H9 (cell line): ENCODE measurements at regions not wholly inside any gene's neighbourhood (a gene's known extent, or its start where the extent isn't known, plus 50 kb on each side); places are given as distances from the start of the nearest gene placed in this dataset.

ENCODE experiments used
- DNase-seq: peaks from one replicate; pipeline ENCODE4 v3.0.0-alpha.2; 2017
- H2AFZ ChIP-seq: one replicate; pipeline ENCODE4 v1.6.1; 2013; ENCODE audit warnings: mild to moderate bottlenecking, low read length, control low read depth, moderate library complexity
- H2AK5ac ChIP-seq: 2 replicates; pipeline ENCODE4 v1.6.1; 2013; ENCODE audit warnings: low read length, control low read depth, mixed read lengths; ENCODE audit not compliant: insufficient read length
- H2BK120ac ChIP-seq: one replicate; pipeline ENCODE4 v1.6.1; 2013; ENCODE audit warnings: low read depth, mild to moderate bottlenecking, low read length, control low read depth, inconsistent platforms; ENCODE audit not compliant: poor library complexity, severe bottlenecking
- H2BK12ac ChIP-seq: 2 replicates; pipeline ENCODE4 v1.6.1; 2013; ENCODE audit warnings: low read length, control low read depth, mixed read lengths, low read depth; ENCODE audit not compliant: insufficient read length
- H2BK15ac ChIP-seq: 2 replicates; pipeline ENCODE4 v1.6.1; 2013; ENCODE audit warnings: low read depth, low read length, control low read depth
- H2BK20ac ChIP-seq: one replicate; pipeline ENCODE4 v1.6.1; 2013; ENCODE audit warnings: low read depth, mild to moderate bottlenecking, low read length, control low read depth, inconsistent platforms; ENCODE audit not compliant: poor library complexity, severe bottlenecking
- H2BK5ac ChIP-seq: 2 replicates; pipeline ENCODE4 v1.6.1; 2013; ENCODE audit warnings: low read length, control low read depth, mixed read lengths; ENCODE audit not compliant: insufficient read length
- H3K14ac ChIP-seq: 2 replicates; pipeline ENCODE4 v1.6.1; 2013; ENCODE audit warnings: low read length, control low read depth; ENCODE audit not compliant: insufficient read depth
- H3K18ac ChIP-seq: 2 replicates; pipeline ENCODE4 v1.6.1; 2013; ENCODE audit warnings: low read depth, mild to moderate bottlenecking, mixed read lengths, low read length, control low read depth; ENCODE audit not compliant: insufficient read length
- H3K23ac ChIP-seq: 2 replicates; pipeline ENCODE4 v1.6.1; 2013; ENCODE audit warnings: low read length, control low read depth, mixed read lengths, low read depth; ENCODE audit not compliant: insufficient read length
- H3K23me2 ChIP-seq: 2 replicates; pipeline ENCODE4 v1.6.1; 2013; ENCODE audit warnings: low read depth, mild to moderate bottlenecking, mixed read lengths, low read length, control low read depth; ENCODE audit not compliant: insufficient read length, poor library complexity, severe bottlenecking
- H3K27ac ChIP-seq: 2 replicates; pipeline ENCODE4 v1.5.1; 2013; ENCODE audit warnings: low read length, control low read depth, mixed read lengths, low read depth; ENCODE audit not compliant: insufficient read length
- H3K27me3 ChIP-seq: 2 replicates; pipeline ENCODE4 v1.6.1; 2013; ENCODE audit warnings: low read length, control low read depth, inconsistent platforms; ENCODE audit not compliant: insufficient read depth
- H3K4ac ChIP-seq: 2 replicates; pipeline ENCODE4 v1.6.1; 2013; ENCODE audit warnings: low read depth, mild to moderate bottlenecking, control low read depth, inconsistent platforms, low read length, moderate library complexity
- H3K4me1 ChIP-seq: 2 replicates; pipeline ENCODE4 v1.6.1; 2013; ENCODE audit warnings: low read length, control low read depth, inconsistent platforms; ENCODE audit not compliant: insufficient read depth
- H3K4me2 ChIP-seq: 2 replicates; pipeline ENCODE4 v1.6.1; 2013; ENCODE audit warnings: low read length, control low read depth, mixed read lengths; ENCODE audit not compliant: insufficient read length, insufficient read depth
- H3K56ac ChIP-seq: 2 replicates; pipeline ENCODE4 v1.6.1; 2013; ENCODE audit warnings: low read depth, mild to moderate bottlenecking, mixed read lengths, low read length, control low read depth; ENCODE audit not compliant: insufficient read length
- H3K79me1 ChIP-seq: 2 replicates; pipeline ENCODE4 v1.6.1; 2013; ENCODE audit warnings: low read depth, mild to moderate bottlenecking, moderate library complexity, low read length, control low read depth, inconsistent platforms; ENCODE audit not compliant: insufficient read depth, poor library complexity, severe bottlenecking
- H3K79me2 ChIP-seq: 2 replicates; pipeline ENCODE4 v1.6.1; 2013; ENCODE audit warnings: low read length, control low read depth, inconsistent platforms; ENCODE audit not compliant: insufficient read depth
- H3K9ac ChIP-seq: 2 replicates; pipeline ENCODE4 v1.6.1; 2013; ENCODE audit warnings: low read length, control low read depth, mixed read lengths; ENCODE audit not compliant: insufficient read length; ENCODE audit errors: extremely low read depth
- H3K9me3 ChIP-seq: one replicate; pipeline ENCODE4 v1.6.1; 2013; ENCODE audit warnings: low read depth, low read length, inconsistent platforms; ENCODE audit not compliant: control insufficient read depth
- H3T11ph ChIP-seq: one replicate; pipeline ENCODE4 v1.6.1; 2013; ENCODE audit warnings: mild to moderate bottlenecking, low read length, control low read depth, inconsistent platforms
- H4K20me1 ChIP-seq: one replicate; pipeline ENCODE4 v1.6.1; 2013; ENCODE audit not compliant: control insufficient read depth, insufficient read length, insufficient read depth
- H4K5ac ChIP-seq: 2 replicates; pipeline ENCODE4 v1.6.1; 2013; ENCODE audit warnings: low read depth, mild to moderate bottlenecking, mixed read lengths, low read length, control low read depth; ENCODE audit not compliant: insufficient read length
- H4K8ac ChIP-seq: replicated peaks from 2 replicates; pipeline ENCODE4 v1.6.1; 2013; ENCODE audit warnings: low read length, control low read depth, mixed read lengths, low read depth; ENCODE audit not compliant: insufficient read length
- H4K91ac ChIP-seq: 2 replicates; pipeline ENCODE4 v1.6.1; 2013; ENCODE audit warnings: low read depth, mild to moderate bottlenecking, moderate library complexity, mixed read lengths, low read length, control low read depth; ENCODE audit not compliant: insufficient read length
- H3K27ac Mint-ChIP-seq, 3 experiments: 2 replicates in 2 of 3; 3 replicates in 1 of 3; pipeline ENCODE4 v1.8.0; 2020 to 2021; ENCODE audit warnings: mixed read lengths in 3 of 3, mild to moderate bottlenecking in 1 of 3, moderate library complexity in 1 of 3
- H3K27me3 Mint-ChIP-seq: 2 replicates; pipeline ENCODE4 v1.8.0; 2021; ENCODE audit warnings: low read depth, mild to moderate bottlenecking, moderate library complexity, mixed read lengths
- H3K36me3 Mint-ChIP-seq, 3 experiments: 2 replicates in 2 of 3; 3 replicates in 1 of 3; pipeline ENCODE4 v1.8.0; 2020 to 2021; ENCODE audit warnings: low read depth in 3 of 3, mixed read lengths in 3 of 3; ENCODE audit not compliant: insufficient read depth in 1 of 3
- H3K4me1 Mint-ChIP-seq, 2 experiments: 2 replicates each; pipeline ENCODE4 v1.8.0; 2020; ENCODE audit warnings: mixed read lengths in 2 of 2
- H3K4me3 Mint-ChIP-seq, 2 experiments: 2 replicates in 1 of 2; 3 replicates in 1 of 2; pipeline ENCODE4 v1.8.0; 2020 to 2021; ENCODE audit warnings: mild to moderate bottlenecking in 2 of 2, mixed read lengths in 2 of 2, moderate library complexity in 1 of 2
- H3K9me3 Mint-ChIP-seq, 2 experiments: 2 replicates in 1 of 2; 3 replicates in 1 of 2; pipeline ENCODE4 v1.8.0; 2020; ENCODE audit warnings: mild to moderate bottlenecking in 2 of 2, mixed read lengths in 2 of 2, moderate library complexity in 1 of 2
- CTCF ChIP-seq: fragments of 200-600 bp; sonication (generic); conservative IDR thresholded peaks from 3 replicates; pipeline ENCODE4 v1.8.0; 2021; ENCODE audit warnings: antibody characterized with exemption, mild to moderate bottlenecking
- WGBS: extraction: QIAGEN DNeasy Blood & Tissue Kit; methylation state at CpG from one replicate; pipeline ENCODE4 v1.1.7; 2013; ENCODE audit warnings: missing lambda C conversion rate, low lambda C conversion rate, mixed read lengths; ENCODE audit not compliant: insufficient read length; ENCODE audit errors: extremely low coverage; 5-methylcytosine and 5-hydroxymethylcytosine counted together

- no peak overlapping the region for H3K14ac ChIP-seq
- H2BK5ac ChIP-seq = no peak overlapping the region
- no peak overlapping the region for H2BK120ac ChIP-seq
- no peaks in the 10 kb centered on the region; a peak in 1 of 7 replicates for H3K36me3 Mint-ChIP-seq
- peaks cover 8% of the 10 kb centered on the region; the same call in 1 of the 2 replicates for H3K27me3 Mint-ChIP-seq
- H3K27ac Mint-ChIP-seq = no peak overlapping the region; a peak in 1 of 7 replicates
- no peak overlapping the region for H3T11ph ChIP-seq
- H2BK20ac ChIP-seq = no peak overlapping the region
- no CpG with 5 or more reads among the region's 2 CpGs for WGBS
- H3K9ac ChIP-seq = no peak overlapping the region
- no peaks in the 10 kb centered on the region for H4K20me1 ChIP-seq
- H3K4me3 Mint-ChIP-seq = no peak overlapping the region
- H4K91ac ChIP-seq = no peak overlapping the region
- H3K4me1 Mint-ChIP-seq = peaks cover 9 to 10% of the 10 kb centered on the region in 2 experiments; a peak in 3 of 4 replicates
- H2BK12ac ChIP-seq = no peak overlapping the region
- no peak overlapping the region for H4K5ac ChIP-seq
- no peak overlapping the region for H2AFZ ChIP-seq
- H3K9me3 ChIP-seq = no peaks in the 10 kb centered on the region
- DNase-seq = no peak
- H3K18ac ChIP-seq = no peak overlapping the region
- H3K79me2 ChIP-seq = no peaks in the 10 kb centered on the region
- no peak overlapping the region for H3K56ac ChIP-seq
- H3K4me1 ChIP-seq = no peaks in the 10 kb centered on the region
- no peaks in the 10 kb centered on the region for H3K27me3 ChIP-seq
- H3K27ac ChIP-seq = no peak overlapping the region
- TF ChIP-seq CTCF = no peak
- H3K4me2 ChIP-seq = no peak overlapping the region
- no peaks in the 10 kb centered on the region for H3K23me2 ChIP-seq
- H3K23ac ChIP-seq = no peak overlapping the region
- H4K8ac ChIP-seq = no peak overlapping the region
- no peak overlapping the region for H2AK5ac ChIP-seq
- H3K79me1 ChIP-seq = no peaks in the 10 kb centered on the region
- no peak overlapping the region for H2BK15ac ChIP-seq
- no peak overlapping the region for H3K4ac ChIP-seq
- H3K9me3 Mint-ChIP-seq = peaks cover 8 to 9% of the 10 kb centered on the region in 2 experiments; a peak in 4 of 5 replicates
These were observed 97.5 kb downstream of the VCPKMT start for GRCh38 chr14:50018933-50019210.
